Calu3 (cell line): ENCODE measurements at regions not wholly inside any gene's neighbourhood (a gene's known extent, or its start where the extent isn't known, plus 50 kb on each side); places are given as distances from the start of the nearest gene placed in this dataset.

Source experiments
- BruUV-seq: library from RNA; stranded (reverse); fragments of 400-500 nt; replicated peaks from 2 replicates; lab custom pipeline; 2021; lab: Mats Ljungman, UMichigan
- CTCF ChIA-PET: fragments of 300-600 bp; sonication (Branson Sonifier 250); formaldehyde crosslinking; loops from one replicate; lab custom pipeline; 2022; ENCODE audit warnings: antibody characterized with exemption; lab: Charles Lee
- DNase-seq: peaks from one replicate; pipeline ENCODE4 v3.0.0; 2022
- H3K27ac Mint-ChIP-seq: one replicate; pipeline ENCODE4 v1.8.0; 2022; ENCODE audit warnings: mixed read lengths; ENCODE audit not compliant: unreplicated experiment
- H3K27me3 Mint-ChIP-seq: one replicate; pipeline ENCODE4 v1.8.0; 2022; ENCODE audit warnings: mixed read lengths; ENCODE audit not compliant: unreplicated experiment
- H3K36me3 Mint-ChIP-seq: one replicate; pipeline ENCODE4 v1.8.0; 2022; ENCODE audit warnings: mild to moderate bottlenecking, moderate library complexity, mixed read lengths; ENCODE audit not compliant: insufficient read depth, unreplicated experiment
- H3K4me1 Mint-ChIP-seq: one replicate; pipeline ENCODE4 v1.8.0; 2022; ENCODE audit warnings: mild to moderate bottlenecking, low read depth, mixed read lengths; ENCODE audit not compliant: unreplicated experiment
- H3K4me3 Mint-ChIP-seq: one replicate; pipeline ENCODE4 v1.8.0; 2022; ENCODE audit warnings: mild to moderate bottlenecking, low read depth, moderate library complexity, mixed read lengths; ENCODE audit not compliant: unreplicated experiment
- H3K9me3 Mint-ChIP-seq: one replicate; pipeline ENCODE4 v1.8.0; 2022; ENCODE audit warnings: low read depth, mixed read lengths; ENCODE audit not compliant: unreplicated experiment
- intact Hi-C: fragments of 100-400 bp; cut with micrococcal nuclease; formaldehyde crosslinking; loops from one replicate; pipeline ENCODE4 v1.10.0; 2022; ENCODE audit not compliant: unreplicated experiment
- TF ChIP-seq, protein P1 (sequence below): fragments of 200-600 bp; IDR thresholded peaks from one replicate; pipeline ENCODE4 v1.8.0; 2022; ENCODE audit warnings: antibody characterized with exemption; ENCODE audit not compliant: unreplicated experiment

DNA sequence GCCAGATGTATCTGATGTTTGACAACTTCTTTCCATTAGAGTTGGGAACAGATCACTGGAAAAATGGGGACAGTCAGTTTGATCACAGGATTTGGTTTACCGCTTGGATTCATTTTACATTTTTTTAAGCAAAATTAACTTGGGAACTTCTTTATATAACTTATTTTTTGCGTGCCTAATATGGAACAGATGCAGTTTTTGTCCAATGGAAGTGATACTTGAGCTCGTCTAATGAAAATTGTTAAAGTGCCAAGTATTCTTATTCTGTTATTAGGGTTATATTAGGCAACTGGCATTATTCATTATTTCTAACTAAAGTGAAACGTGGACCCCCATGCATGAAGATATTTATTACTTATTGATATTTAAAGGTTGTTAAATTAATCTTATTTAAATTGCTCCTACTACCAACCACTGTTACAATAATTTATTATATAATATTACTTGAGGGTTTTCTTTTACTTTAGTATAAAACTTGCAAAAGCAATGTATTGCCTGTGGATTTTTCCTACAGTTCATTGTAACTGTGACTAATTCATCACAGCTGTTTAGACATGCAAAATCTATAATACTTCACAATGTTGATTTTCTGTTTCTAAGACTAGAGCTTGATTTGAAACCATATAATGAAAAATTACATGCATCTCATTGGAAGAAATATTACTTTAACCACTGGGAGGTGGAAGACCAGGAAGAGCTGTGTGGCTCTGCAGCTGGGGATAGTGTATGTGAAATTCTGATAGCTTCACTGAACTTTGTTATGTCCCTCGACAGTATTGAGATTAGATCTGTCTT lies 787.3 kb upstream of the WWC1 start:
- peaks cover 20% of the 10 kb centered on the region for H3K27me3 Mint-ChIP-seq
- H3K4me3 Mint-ChIP-seq, result no peak overlapping the region
- H3K4me1 Mint-ChIP-seq, result no peaks in the 10 kb centered on the region
- no peak for DNase-seq
- BruUV-seq, result no TSS peak
- CTCF ChIA-PET, result interaction anchor here (0.6 kb wide), 1 partner anchor 1872 kb away, joined by 5 read pairs; no protein-coding TSS in a partner anchor
- intact Hi-C loops, result no loop called here
- H3K27ac Mint-ChIP-seq, result no peak overlapping the region
- no peaks in the 10 kb centered on the region for H3K9me3 Mint-ChIP-seq
- H3K36me3 Mint-ChIP-seq, result no peaks in the 10 kb centered on the region
- TF ChIP-seq, protein P1, sequence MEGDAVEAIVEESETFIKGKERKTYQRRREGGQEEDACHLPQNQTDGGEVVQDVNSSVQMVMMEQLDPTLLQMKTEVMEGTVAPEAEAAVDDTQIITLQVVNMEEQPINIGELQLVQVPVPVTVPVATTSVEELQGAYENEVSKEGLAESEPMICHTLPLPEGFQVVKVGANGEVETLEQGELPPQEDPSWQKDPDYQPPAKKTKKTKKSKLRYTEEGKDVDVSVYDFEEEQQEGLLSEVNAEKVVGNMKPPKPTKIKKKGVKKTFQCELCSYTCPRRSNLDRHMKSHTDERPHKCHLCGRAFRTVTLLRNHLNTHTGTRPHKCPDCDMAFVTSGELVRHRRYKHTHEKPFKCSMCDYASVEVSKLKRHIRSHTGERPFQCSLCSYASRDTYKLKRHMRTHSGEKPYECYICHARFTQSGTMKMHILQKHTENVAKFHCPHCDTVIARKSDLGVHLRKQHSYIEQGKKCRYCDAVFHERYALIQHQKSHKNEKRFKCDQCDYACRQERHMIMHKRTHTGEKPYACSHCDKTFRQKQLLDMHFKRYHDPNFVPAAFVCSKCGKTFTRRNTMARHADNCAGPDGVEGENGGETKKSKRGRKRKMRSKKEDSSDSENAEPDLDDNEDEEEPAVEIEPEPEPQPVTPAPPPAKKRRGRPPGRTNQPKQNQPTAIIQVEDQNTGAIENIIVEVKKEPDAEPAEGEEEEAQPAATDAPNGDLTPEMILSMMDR, result no peak

DNA sequence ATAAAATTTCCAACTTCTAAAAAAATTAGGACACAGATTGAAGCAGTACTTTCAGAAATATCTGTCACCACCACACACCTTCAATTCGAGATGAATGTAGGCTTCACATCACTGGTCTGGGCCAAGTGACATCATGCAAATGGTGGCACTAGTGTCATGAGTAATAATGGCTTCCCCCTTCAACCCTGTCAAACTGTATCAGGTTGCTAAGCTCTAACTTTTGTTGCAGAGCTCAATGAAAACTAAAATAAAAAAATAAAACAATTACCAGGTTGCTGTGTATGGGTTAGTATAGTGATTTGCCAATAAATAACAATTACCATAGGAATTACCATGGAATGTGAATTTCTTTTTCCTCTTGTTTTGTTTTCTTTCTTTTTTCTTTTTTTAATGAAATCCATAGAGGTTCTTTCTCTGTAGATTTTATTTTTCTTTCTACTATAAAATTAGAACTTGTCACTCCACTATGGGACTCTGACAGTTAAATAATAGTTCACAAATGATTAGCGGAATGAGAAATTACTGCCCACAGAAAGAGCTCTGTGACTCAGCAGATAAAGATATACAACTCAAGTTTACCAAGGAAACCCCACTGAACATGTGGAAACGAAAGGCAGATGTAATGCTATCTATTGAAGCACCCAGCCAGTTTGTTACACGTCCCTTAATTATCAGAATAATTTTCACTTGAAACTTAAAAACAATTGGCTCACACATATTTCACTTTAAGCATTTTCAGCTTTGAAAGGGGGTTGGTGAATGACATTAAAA lies 783.8 kb upstream of the WWC1 start:
- no TSS peak for BruUV-seq
- H3K4me1 Mint-ChIP-seq, result no peaks in the 10 kb centered on the region
- no peak for DNase-seq
- H3K27me3 Mint-ChIP-seq, result peaks cover 38% of the 10 kb centered on the region
- CTCF ChIA-PET, result interaction anchor here (0.6 kb wide), 1 partner anchor 56 kb away, joined by 3 read pairs; no protein-coding TSS in a partner anchor
- TF ChIP-seq, protein P1, result no peak
- H3K9me3 Mint-ChIP-seq, result no peaks in the 10 kb centered on the region
- intact Hi-C loops, result no loop called here
- no peaks in the 10 kb centered on the region for H3K36me3 Mint-ChIP-seq
- H3K4me3 Mint-ChIP-seq, result no peak overlapping the region
- no peak overlapping the region for H3K27ac Mint-ChIP-seq

- intact Hi-C loops, result no loop called here
- no peak for DNase-seq
- Mint-ChIP-seq H3K4me3 (no peak overlapping the region), H3K27ac (no peak overlapping the region), H3K27me3 (peaks cover 26% of the 10 kb centered on the region), H3K36me3 (no peaks in the 10 kb centered on the region), H3K4me1 (no peaks in the 10 kb centered on the region), H3K9me3 (no peaks in the 10 kb centered on the region)
- TF ChIP-seq, protein P1, result no peak
- BruUV-seq, result no TSS peak
- CTCF ChIA-PET, result no interaction called here
Observed at GRCh38 chr5:167509076-167509475, 782.4 kb upstream of the WWC1 start.

- H3K27ac Mint-ChIP-seq, result no peak overlapping the region
- intact Hi-C loops, result no loop called here
- no TSS peak for BruUV-seq
- no peaks in the 10 kb centered on the region for H3K4me1 Mint-ChIP-seq
- H3K27me3 Mint-ChIP-seq, result peaks cover 19% of the 10 kb centered on the region
- no peak for DNase-seq
- no peak overlapping the region for H3K4me3 Mint-ChIP-seq
- no peaks in the 10 kb centered on the region for H3K36me3 Mint-ChIP-seq
- TF ChIP-seq, protein P1, result no peak
- H3K9me3 Mint-ChIP-seq, result no peaks in the 10 kb centered on the region
- CTCF ChIA-PET, result no interaction called here
Observed at GRCh38 chr5:167511276-167511675, 780.2 kb upstream of the WWC1 start.
